SJCRH30 (cell line): ENCODE measurements at regions not wholly inside any gene's neighbourhood (a gene's known extent, or its start where the extent isn't known, plus 50 kb on each side); places are given as distances from the start of the nearest gene placed in this dataset.

Source experiments
- DNase-seq, 2 experiments: peaks; one replicate each; pipeline ENCODE4 v3.0.0-alpha.2; 2015 to 2020
- H3K27ac ChIP-seq: fragments of 250-450 bp; sonication (Bioruptor Pico); 2 replicates; pipeline ENCODE4 v1.5.1; 2020; ENCODE audit warnings: mild to moderate bottlenecking, moderate library complexity
- H3K27me3 ChIP-seq: fragments of 250-450 bp; sonication (Bioruptor Pico); 2 replicates; pipeline ENCODE4 v1.5.1; 2020; ENCODE audit warnings: mild to moderate bottlenecking, moderate library complexity
- H3K36me3 ChIP-seq: fragments of 250-450 bp; sonication (Bioruptor Pico); 2 replicates; pipeline ENCODE4 v1.5.1; 2020; ENCODE audit warnings: mild to moderate bottlenecking, moderate library complexity
- H3K4me1 ChIP-seq: fragments of 250-450 bp; sonication (Bioruptor Pico); 2 replicates; pipeline ENCODE4 v1.5.1; 2020; ENCODE audit warnings: mild to moderate bottlenecking, moderate library complexity
- H3K4me3 ChIP-seq: fragments of 250-450 bp; sonication (Bioruptor Pico); 2 replicates; pipeline ENCODE4 v1.5.1; 2020; ENCODE audit warnings: mild to moderate bottlenecking, moderate library complexity
- H3K9me3 ChIP-seq: fragments of 250-450 bp; sonication (Bioruptor Pico); replicated peaks from 2 replicates; pipeline ENCODE4 v1.5.1; 2020; ENCODE audit warnings: mild to moderate bottlenecking, moderate library complexity

- Histone ChIP-seq H3K27ac (peak overlapping the region; percentile 92), H3K27me3 (no peaks in the 10 kb centered on the region), H3K4me3 (peak overlapping the region; percentile 55), H3K4me1 (peaks cover 24% of the 10 kb centered on the region), H3K9me3 (no peaks in the 10 kb centered on the region), H3K36me3 (no peaks in the 10 kb centered on the region)
- peak; percentile 94 to 96 for DNase-seq
These were observed 339.1 kb downstream of the ZNF536 start for GRCh38 chr19:30711296-30711695.

GRCh38 chr19:30710721-30711120 lies 338.5 kb downstream of the ZNF536 start:
- peak overlapping the region; percentile 92 for H3K27ac ChIP-seq
- peak overlapping the region; percentile 55 for H3K4me3 ChIP-seq
- DNase-seq = peak; percentile 87 to 90
- H3K36me3 ChIP-seq = no peaks in the 10 kb centered on the region
- no peaks in the 10 kb centered on the region for H3K27me3 ChIP-seq
- H3K4me1 ChIP-seq = peaks cover 24% of the 10 kb centered on the region
- no peaks in the 10 kb centered on the region for H3K9me3 ChIP-seq

- DNase-seq = no peak
- H3K9me3 ChIP-seq = no peaks in the 10 kb centered on the region
- H3K36me3 ChIP-seq = no peaks in the 10 kb centered on the region
- H3K4me1 ChIP-seq = peaks cover 24% of the 10 kb centered on the region
- no peak overlapping the region for H3K4me3 ChIP-seq
- no peak overlapping the region for H3K27ac ChIP-seq
- no peaks in the 10 kb centered on the region for H3K27me3 ChIP-seq
These were observed 336.4 kb downstream of the ZNF536 start for GRCh38 chr19:30708416-30709178.

- no peaks in the 10 kb centered on the region for H3K27me3 ChIP-seq
- no peaks in the 10 kb centered on the region for H3K36me3 ChIP-seq
- no peak overlapping the region for H3K27ac ChIP-seq
- H3K4me3 ChIP-seq = no peak overlapping the region
- no peak for DNase-seq
- no peaks in the 10 kb centered on the region for H3K9me3 ChIP-seq
- no peaks in the 10 kb centered on the region; the same call in 1 of the 2 replicates for H3K4me1 ChIP-seq
These were observed 332.7 kb downstream of the ZNF536 start for GRCh38 chr19:30704771-30705330.

GRCh38 chr19:30703645-30704044 lies 331.5 kb downstream of the ZNF536 start:
- Histone ChIP-seq H3K27ac (no peak overlapping the region), H3K4me1 (no peaks in the 10 kb centered on the region), H3K4me3 (no peak overlapping the region), H3K36me3 (no peaks in the 10 kb centered on the region), H3K9me3 (no peaks in the 10 kb centered on the region), H3K27me3 (no peaks in the 10 kb centered on the region)
- no peak for DNase-seq

GRCh38 chr19:30701178-30701577 lies 329.0 kb downstream of the ZNF536 start:
- H3K4me3 ChIP-seq = no peak overlapping the region
- H3K36me3 ChIP-seq = no peaks in the 10 kb centered on the region
- no peaks in the 10 kb centered on the region for H3K27me3 ChIP-seq
- H3K27ac ChIP-seq = no peak overlapping the region
- no peaks in the 10 kb centered on the region for H3K9me3 ChIP-seq
- no peaks in the 10 kb centered on the region for H3K4me1 ChIP-seq
- DNase-seq = no peak

- no peak for DNase-seq
- no peak overlapping the region for H3K27ac ChIP-seq
These were observed 327.7 kb downstream of the ZNF536 start for GRCh38 chr19:30699871-30700280.

GRCh38 chr19:30696514-30696913 lies 324.3 kb downstream of the ZNF536 start:
- H3K27me3 ChIP-seq = no peaks in the 10 kb centered on the region
- H3K27ac ChIP-seq = no peak overlapping the region; the same call in 1 of the 2 replicates
- H3K4me3 ChIP-seq = no peak overlapping the region
- peak; percentile 68 to 80 for DNase-seq
- no peaks in the 10 kb centered on the region for H3K36me3 ChIP-seq
- no peaks in the 10 kb centered on the region for H3K9me3 ChIP-seq
- H3K4me1 ChIP-seq = peaks cover 7% of the 10 kb centered on the region; the same call in 1 of the 2 replicates

More at GRCh38 chr19:30699871-30700280, 327.7 kb downstream of the ZNF536 start:
- no peak overlapping the region for H3K4me3 ChIP-seq
- H3K9me3 ChIP-seq = no peaks in the 10 kb centered on the region
- no peaks in the 10 kb centered on the region for H3K36me3 ChIP-seq
- H3K4me1 ChIP-seq = no peaks in the 10 kb centered on the region
- H3K27me3 ChIP-seq = no peaks in the 10 kb centered on the region

GRCh38 chr19:30695171-30695875 lies 323.1 kb downstream of the ZNF536 start:
- Histone ChIP-seq H3K27ac (no peak overlapping the region), H3K4me1 (peaks cover 7% of the 10 kb centered on the region; the same call in 1 of the 2 replicates), H3K27me3 (no peaks in the 10 kb centered on the region), H3K4me3 (no peak overlapping the region), H3K9me3 (no peaks in the 10 kb centered on the region), H3K36me3 (no peaks in the 10 kb centered on the region)
- no peak for DNase-seq

GRCh38 chr19:30694156-30694755 lies 322.1 kb downstream of the ZNF536 start:
- H3K4me3 ChIP-seq = no peak overlapping the region
- no peaks in the 10 kb centered on the region for H3K36me3 ChIP-seq
- H3K27me3 ChIP-seq = no peaks in the 10 kb centered on the region
- H3K4me1 ChIP-seq = peaks cover 7% of the 10 kb centered on the region; the same call in 1 of the 2 replicates
- peak overlapping the region; percentile 83; the same call in 1 of the 2 replicates for H3K27ac ChIP-seq
- no peak for DNase-seq
- H3K9me3 ChIP-seq = no peaks in the 10 kb centered on the region

- DNase-seq = peak; percentile 69 to 83
- H3K27me3 ChIP-seq = no peaks in the 10 kb centered on the region
- no peaks in the 10 kb centered on the region for H3K9me3 ChIP-seq
- peak overlapping the region; percentile 83 for H3K27ac ChIP-seq
- H3K4me1 ChIP-seq = peaks cover 7% of the 10 kb centered on the region; the same call in 1 of the 2 replicates
- H3K36me3 ChIP-seq = no peaks in the 10 kb centered on the region
- peak overlapping the region; percentile 53 for H3K4me3 ChIP-seq
These were observed 320.8 kb downstream of the ZNF536 start for GRCh38 chr19:30692879-30693503.

GRCh38 chr19:30692181-30692811 lies 320.1 kb downstream of the ZNF536 start:
- Histone ChIP-seq H3K9me3 (no peaks in the 10 kb centered on the region), H3K27ac (peak overlapping the region; percentile 83), H3K27me3 (no peaks in the 10 kb centered on the region), H3K36me3 (no peaks in the 10 kb centered on the region), H3K4me1 (peaks cover 7% of the 10 kb centered on the region; the same call in 1 of the 2 replicates), H3K4me3 (peak overlapping the region; percentile 53)
- peak; percentile 76 to 83 for DNase-seq

GRCh38 chr19:30691819-30692166 lies 319.6 kb downstream of the ZNF536 start:
- Histone ChIP-seq H3K4me3 (peak overlapping the region; percentile 53), H3K36me3 (no peaks in the 10 kb centered on the region), H3K4me1 (peaks cover 7% of the 10 kb centered on the region; the same call in 1 of the 2 replicates), H3K27ac (peak overlapping the region; percentile 83; the same call in 1 of the 2 replicates), H3K9me3 (no peaks in the 10 kb centered on the region), H3K27me3 (no peaks in the 10 kb centered on the region)
- DNase-seq = no peak
